ENCODE measurements at regions not wholly inside any gene's neighbourhood (a gene's known extent, or its start where the extent isn't known, plus 50 kb on each side); places are given as distances from the start of the nearest gene placed in this dataset.

- TF ChIP-seq ZNF274 (IDR thresholded peaks at IDR 0.05; ENCODE audit: low read depth, low read length), result no peak
- TF ChIP-seq SIN3A (IDR thresholded peaks at IDR 0.05; ENCODE audit: low read depth), result no peak
- TF ChIP-seq EZH2phosphoT487 (IDR thresholded peaks at IDR 0.05; ENCODE audit: borderline replicate concordance), result no peak
- no peak for TF ChIP-seq POLR2AphosphoS5 (IDR thresholded peaks at IDR 0.05; ENCODE audit: low read depth, low read length)
- TF ChIP-seq CTCF (IDR thresholded peaks at IDR 0.05 in 2 of 3, conservative IDR thresholded peaks at IDR 0.05 in 1 of 3; ENCODE audit: borderline replicate concordance in 1 of 3, insufficient read depth in 1 of 3, low read depth in 2 of 3, low read length in 2 of 3), result no peak
- TF ChIP-seq POLR2A (IDR thresholded peaks at IDR 0.05; ENCODE audit: borderline replicate concordance, extremely low read depth, insufficient read depth, insufficient read length), result no peak
Measured at GRCh38 chr2:189999661-190000060, 62.9 kb downstream of the MSTN start.

Data from HCT116 (cell line).